Fibroblast of lung (primary cell): ENCODE measurements at regions not wholly inside any gene's neighbourhood (a gene's known extent, or its start where the extent isn't known, plus 50 kb on each side); places are given as distances from the start of the nearest gene placed in this dataset.

Experiments used
- DNase-seq, 2 donors: peaks; one replicate each; pipeline versions ENCODE4 v3.0.0 to v3.0.0-alpha.2; 2010; ENCODE audit warnings: low read depth in 2 of 2
- H2AFZ ChIP-seq: 2 replicates; pipeline ENCODE4 v1.5.1; 2012; ENCODE audit warnings: low read length, control low read depth, inconsistent platforms
- H3K27ac ChIP-seq: 2 replicates; pipeline ENCODE4 v1.5.1; 2011; ENCODE audit warnings: low read length, control low read depth; ENCODE audit not compliant: insufficient read depth
- H3K27me3 ChIP-seq: 2 replicates; pipeline ENCODE4 v1.5.1; 2011; ENCODE audit warnings: mild to moderate bottlenecking, low read length; ENCODE audit not compliant: control insufficient read depth, insufficient read depth
- H3K36me3 ChIP-seq: 2 replicates; pipeline ENCODE4 v1.5.1; 2011; ENCODE audit warnings: low read length; ENCODE audit not compliant: control insufficient read depth, insufficient read depth
- H3K4me1 ChIP-seq: 2 replicates; pipeline ENCODE4 v1.5.1; 2011; ENCODE audit warnings: low read length; ENCODE audit not compliant: control insufficient read depth, insufficient read depth; ENCODE audit errors: extremely low read depth
- H3K4me2 ChIP-seq: 2 replicates; pipeline ENCODE4 v1.5.1; 2011; ENCODE audit warnings: low read length, control low read depth; ENCODE audit not compliant: insufficient read depth; ENCODE audit errors: extremely low read depth
- H3K4me3 ChIP-seq, 4 experiments: fragments of 200-600 bp in 1 of 4; sonication (generic) in 1 of 4; replicated peaks in 1 of 4; 2 replicates each; pipeline ENCODE4 v1.5.1; 2011 to 2016; ENCODE audit warnings: low read length in 4 of 4, low read depth in 3 of 4, mild to moderate bottlenecking in 3 of 4, control low read depth in 2 of 4, inconsistent platforms in 1 of 4, mixed read lengths in 1 of 4; ENCODE audit not compliant: insufficient read depth in 1 of 4; ENCODE audit errors: control extremely low read depth in 1 of 4
- H3K79me2 ChIP-seq: 2 replicates; pipeline ENCODE4 v1.5.1; 2012; ENCODE audit warnings: mild to moderate bottlenecking, low read length, inconsistent platforms; ENCODE audit not compliant: control insufficient read depth, insufficient read depth
- H3K9ac ChIP-seq: 2 replicates; pipeline ENCODE4 v1.5.1; 2011; ENCODE audit warnings: mild to moderate bottlenecking, low read length, control low read depth; ENCODE audit not compliant: insufficient read depth
- H3K9me3 ChIP-seq: 2 replicates; pipeline ENCODE4 v1.5.1; 2012; ENCODE audit warnings: low read depth, low read length; ENCODE audit not compliant: control insufficient read depth, insufficient read depth
- H4K20me1 ChIP-seq: 2 replicates; pipeline ENCODE4 v1.5.1; 2011; ENCODE audit warnings: low read length; ENCODE audit not compliant: control insufficient read depth, insufficient read depth; ENCODE audit errors: extremely low read depth
- CTCF ChIP-seq, 2 donors: IDR thresholded peaks in 1 of 2; conservative IDR thresholded peaks in 1 of 2; 1 replicate in 1 of 2; 2 replicates in 1 of 2; pipeline ENCODE4 v1.5.1; 2011 to 2012; ENCODE audit warnings: low read length in 2 of 2, control low read depth in 1 of 2, inconsistent platforms in 1 of 2, low read depth in 1 of 2, mild to moderate bottlenecking in 1 of 2
- EZH2 ChIP-seq: IDR thresholded peaks from 2 replicates; pipeline ENCODE4 v1.5.1; 2012; ENCODE audit warnings: low read length, control low read depth, mild to moderate bottlenecking; ENCODE audit errors: missing control alignments

GRCh38 chr4:110778521-110778920 lies 155.6 kb upstream of the PITX2 start:
- no peaks in the 10 kb centered on the region for H3K4me1 ChIP-seq
- peak; percentile 31 to 55 for DNase-seq
- H3K4me2 ChIP-seq, result no peak overlapping the region
- no peak for TF ChIP-seq EZH2
- TF ChIP-seq CTCF (conservative IDR thresholded peaks at IDR 0.05 in 1 of 2, IDR thresholded peaks at IDR 0.05 in 1 of 2; ENCODE audit: low read depth in 1 of 2, low read length in 2 of 2), result no peak
- no peak overlapping the region for H3K9ac ChIP-seq
- H3K79me2 ChIP-seq, result no peaks in the 10 kb centered on the region
- no peaks in the 10 kb centered on the region for H3K27me3 ChIP-seq
- no peak overlapping the region for H2AFZ ChIP-seq
- H4K20me1 ChIP-seq, result no peaks in the 10 kb centered on the region
- no peak overlapping the region for H3K27ac ChIP-seq
- no peaks in the 10 kb centered on the region for H3K9me3 ChIP-seq
- no peak overlapping the region for H3K4me3 ChIP-seq
- no peaks in the 10 kb centered on the region for H3K36me3 ChIP-seq

DNA sequence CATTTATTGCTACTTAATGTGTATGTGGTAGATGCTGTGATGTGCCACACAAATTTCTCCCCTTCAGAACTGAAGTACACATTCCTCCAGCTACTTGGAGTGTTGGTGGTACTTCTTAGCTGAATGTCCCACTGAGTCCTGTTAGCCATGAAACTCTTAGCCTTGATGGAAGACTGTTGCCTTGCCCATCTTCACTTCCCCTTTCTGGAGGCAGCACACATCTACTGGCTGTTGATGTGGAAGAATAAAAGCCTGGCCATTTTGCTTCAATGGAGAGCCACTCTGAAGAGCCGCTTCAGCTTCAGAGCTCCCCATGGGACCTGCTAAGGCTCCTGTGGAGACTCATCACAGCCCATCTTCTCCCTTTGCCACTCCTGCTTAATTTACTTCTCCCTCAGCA lies 157.7 kb upstream of the PITX2 start:
- Histone ChIP-seq H3K9ac (no peak overlapping the region), H3K79me2 (no peaks in the 10 kb centered on the region), H2AFZ (no peak overlapping the region), H4K20me1 (no peaks in the 10 kb centered on the region), H3K9me3 (no peaks in the 10 kb centered on the region), H3K27me3 (no peaks in the 10 kb centered on the region), H3K4me1 (no peaks in the 10 kb centered on the region), H3K4me3 (no peak overlapping the region), H3K27ac (no peak overlapping the region), H3K4me2 (no peak overlapping the region), H3K36me3 (no peaks in the 10 kb centered on the region)
- TF ChIP-seq EZH2, result no peak
- TF ChIP-seq CTCF (conservative IDR thresholded peaks at IDR 0.05 in 1 of 2, IDR thresholded peaks at IDR 0.05 in 1 of 2; ENCODE audit: low read depth in 1 of 2, low read length in 2 of 2), result no peak
- DNase-seq, result no peak

- no peaks in the 10 kb centered on the region for H3K4me1 ChIP-seq
- H3K27ac ChIP-seq, result no peak overlapping the region
- H4K20me1 ChIP-seq, result no peaks in the 10 kb centered on the region
- H3K79me2 ChIP-seq, result no peaks in the 10 kb centered on the region
- H3K4me2 ChIP-seq, result no peak overlapping the region
- H3K9me3 ChIP-seq, result no peaks in the 10 kb centered on the region
- no peak overlapping the region for H3K9ac ChIP-seq
- H3K36me3 ChIP-seq, result no peaks in the 10 kb centered on the region
- TF ChIP-seq EZH2, result no peak
- no peak for TF ChIP-seq CTCF (conservative IDR thresholded peaks at IDR 0.05 in 1 of 2, IDR thresholded peaks at IDR 0.05 in 1 of 2; ENCODE audit: low read depth in 1 of 2, low read length in 2 of 2)
- no peak for DNase-seq
- H3K4me3 ChIP-seq, result no peak overlapping the region
- H3K27me3 ChIP-seq, result no peaks in the 10 kb centered on the region
- no peak overlapping the region for H2AFZ ChIP-seq
Measured at GRCh38 chr4:110781944-110782343, 159.1 kb upstream of the PITX2 start.
